HEK293 (cell line): ENCODE measurements at regions not wholly inside any gene's neighbourhood (a gene's known extent, or its start where the extent isn't known, plus 50 kb on each side); places are given as distances from the start of the nearest gene placed in this dataset.

ENCODE experiments used
- CTCF ChIA-PET: fragments of 350-600 bp; formaldehyde crosslinking; extraction: SDS; loops from one replicate; lab custom pipeline; 2021; ENCODE audit warnings: antibody characterized with exemption; lab: Yijun Ruan, JAX
- POLR2A ChIA-PET: fragments of 300-600 bp; formaldehyde crosslinking; extraction: SDS; loops from one replicate; lab custom pipeline; 2020; ENCODE audit warnings: antibody characterized with exemption, inconsistent platforms; lab: Yijun Ruan, JAX
- H3K27ac ChIP-seq: fragments of 200-500 bp; sonication (Bioruptor generic); 2 replicates; pipeline ENCODE4 v1.5.1; 2014; ENCODE audit warnings: low read depth, low read length, control low read depth, inconsistent platforms; ENCODE audit errors: extremely low read depth
- H3K36me3 ChIP-seq, 2 experiments: fragments of 200-500 bp in 1 of 2; sonication (Bioruptor generic) in 1 of 2; 1 replicate in 1 of 2; 2 replicates in 1 of 2; pipeline ENCODE4 v1.5.1; 2014 to 2017; ENCODE audit warnings: inconsistent platforms in 2 of 2, low read length in 2 of 2; ENCODE audit not compliant: control insufficient read depth in 2 of 2, insufficient read depth in 1 of 2
- H3K4me1 ChIP-seq: fragments of 200-500 bp; sonication (Bioruptor generic); 2 replicates; pipeline ENCODE4 v1.5.1; 2014; ENCODE audit warnings: mild to moderate bottlenecking, low read length, inconsistent platforms; ENCODE audit not compliant: control insufficient read depth, insufficient read depth
- H3K4me3 ChIP-seq: 2 replicates; pipeline ENCODE4 v1.5.1; 2011; ENCODE audit warnings: low read depth, mild to moderate bottlenecking, control low read depth, low read length, moderate library complexity
- H3K9me3 ChIP-seq: fragments of 200-500 bp; sonication (Bioruptor generic); 2 replicates; pipeline ENCODE4 v1.5.1; 2014; ENCODE audit warnings: low read depth, low read length, inconsistent platforms; ENCODE audit not compliant: control insufficient read depth, insufficient read depth
- FEZF1 ChIP-seq: fragments of 450-650 bp; formaldehyde crosslinking; IDR thresholded peaks from 2 replicates; pipeline ENCODE4 v1.5.1; 2016; ENCODE audit warnings: missing biosample characterization, missing genetic modification characterization
- GLIS2 ChIP-seq: fragments of 450-650 bp; formaldehyde crosslinking; IDR thresholded peaks from 2 replicates; pipeline ENCODE4 v1.5.1; 2016; ENCODE audit warnings: missing biosample characterization, missing genetic modification characterization
- KLF8 ChIP-seq: fragments of 450-650 bp; formaldehyde crosslinking; IDR thresholded peaks from 2 replicates; pipeline ENCODE4 v1.5.1; 2016; ENCODE audit warnings: missing biosample characterization, missing genetic modification characterization
- YY2 ChIP-seq: fragments of 450-650 bp; formaldehyde crosslinking; IDR thresholded peaks from 2 replicates; pipeline ENCODE4 v1.5.1; 2016; ENCODE audit warnings: missing biosample characterization, missing genetic modification characterization
- ZBTB17 ChIP-seq: fragments of 450-650 bp; formaldehyde crosslinking; IDR thresholded peaks from 2 replicates; pipeline ENCODE4 v1.5.1; 2016; ENCODE audit warnings: missing biosample characterization, missing genetic modification characterization
- ZBTB26 ChIP-seq: fragments of 450-650 bp; formaldehyde crosslinking; optimal IDR thresholded peaks from 2 replicates; pipeline ENCODE3; 2016; ENCODE audit warnings: missing biosample characterization, mild to moderate bottlenecking, missing genetic modification characterization
- ZNF2 ChIP-seq: fragments of 450-650 bp; formaldehyde crosslinking; IDR thresholded peaks from 2 replicates; pipeline ENCODE4 v1.5.1; 2016; ENCODE audit warnings: missing biosample characterization, missing genetic modification characterization
- ZNF26 ChIP-seq: fragments of 450-650 bp; formaldehyde crosslinking; IDR thresholded peaks from 2 replicates; pipeline ENCODE4 v1.5.1; 2016; ENCODE audit warnings: missing biosample characterization, missing genetic modification characterization
- ZNF335 ChIP-seq: fragments of 450-650 bp; formaldehyde crosslinking; conservative IDR thresholded peaks from 2 replicates; pipeline ENCODE4 v1.5.1; 2016; ENCODE audit warnings: missing biosample characterization, missing genetic modification characterization
- ZNF350 ChIP-seq: fragments of 450-650 bp; formaldehyde crosslinking; IDR thresholded peaks from 2 replicates; pipeline ENCODE4 v1.5.0; 2017; ENCODE audit warnings: missing biosample characterization, mild to moderate bottlenecking, missing genetic modification characterization
- ZNF426 ChIP-seq: fragments of 450-650 bp; formaldehyde crosslinking; IDR thresholded peaks from 2 replicates; pipeline ENCODE4 v1.5.1; 2017; ENCODE audit warnings: missing biosample characterization, missing genetic modification characterization, mild to moderate bottlenecking, inconsistent platforms, moderate library complexity
- ZNF488 ChIP-seq: fragments of 450-650 bp; formaldehyde crosslinking; IDR thresholded peaks from 2 replicates; pipeline ENCODE4 v1.5.1; 2016; ENCODE audit warnings: missing biosample characterization, missing genetic modification characterization
- ZNF548 ChIP-seq: fragments of 450-650 bp; formaldehyde crosslinking; IDR thresholded peaks from 2 replicates; pipeline ENCODE4 v1.5.1; 2016; ENCODE audit warnings: missing biosample characterization, missing genetic modification characterization
- ZNF600 ChIP-seq: fragments of 450-650 bp; formaldehyde crosslinking; IDR thresholded peaks from 2 replicates; pipeline ENCODE4 v1.5.1; 2016; ENCODE audit warnings: missing biosample characterization, missing genetic modification characterization
- ZXDB ChIP-seq: fragments of 450-650 bp; formaldehyde crosslinking; IDR thresholded peaks from 2 replicates; pipeline ENCODE4 v1.5.1; 2016; ENCODE audit warnings: missing biosample characterization, missing genetic modification characterization
- TF ChIP-seq, protein P1 (sequence below): fragments of 450-650 bp; formaldehyde crosslinking; IDR thresholded peaks from 2 replicates; pipeline ENCODE4 v1.5.1; 2016; ENCODE audit warnings: missing biosample characterization, missing genetic modification characterization
- TF ChIP-seq, protein P2 (sequence below): fragments of 450-650 bp; formaldehyde crosslinking; IDR thresholded peaks from 2 replicates; pipeline ENCODE4 v1.5.1; 2017; ENCODE audit warnings: missing biosample characterization, missing genetic modification characterization
- TF ChIP-seq, protein P3 (sequence below): fragments of 450-650 bp; formaldehyde crosslinking; IDR thresholded peaks from 2 replicates; pipeline ENCODE4 v1.5.1; 2017; ENCODE audit warnings: missing biosample characterization, missing genetic modification characterization

GRCh38 chr16:86221085-86221484 lies 289.2 kb upstream of the FOXF1 start:
- ChIA-PET CTCF (interaction anchor here (0.6 kb wide), 1 partner anchor 1667 kb away, joined by 3 read pairs; no protein-coding TSS in a partner anchor), POLR2A (no interaction called here)
- no peak overlapping the region for H3K4me3 ChIP-seq

GRCh38 chr16:86222547-86222946 lies 287.8 kb upstream of the FOXF1 start:
- H3K9me3 ChIP-seq: no peaks in the 10 kb centered on the region
- TF ChIP-seq ZNF350 (tag by site-specific recombination) (no peak), ZBTB26 (no peak), YY2 (no peak), ZNF335 (tag by site-specific recombination) (no peak), ZNF488 (tag by site-specific recombination) (no peak), ZNF426 (tag by site-specific recombination) (no peak), FEZF1 (no peak), ZNF600 (tag by site-specific recombination) (no peak), ZNF26 (tag by site-specific recombination) (no peak), ZXDB (tag by site-specific recombination) (no peak)
- TF ChIP-seq, protein P1, sequence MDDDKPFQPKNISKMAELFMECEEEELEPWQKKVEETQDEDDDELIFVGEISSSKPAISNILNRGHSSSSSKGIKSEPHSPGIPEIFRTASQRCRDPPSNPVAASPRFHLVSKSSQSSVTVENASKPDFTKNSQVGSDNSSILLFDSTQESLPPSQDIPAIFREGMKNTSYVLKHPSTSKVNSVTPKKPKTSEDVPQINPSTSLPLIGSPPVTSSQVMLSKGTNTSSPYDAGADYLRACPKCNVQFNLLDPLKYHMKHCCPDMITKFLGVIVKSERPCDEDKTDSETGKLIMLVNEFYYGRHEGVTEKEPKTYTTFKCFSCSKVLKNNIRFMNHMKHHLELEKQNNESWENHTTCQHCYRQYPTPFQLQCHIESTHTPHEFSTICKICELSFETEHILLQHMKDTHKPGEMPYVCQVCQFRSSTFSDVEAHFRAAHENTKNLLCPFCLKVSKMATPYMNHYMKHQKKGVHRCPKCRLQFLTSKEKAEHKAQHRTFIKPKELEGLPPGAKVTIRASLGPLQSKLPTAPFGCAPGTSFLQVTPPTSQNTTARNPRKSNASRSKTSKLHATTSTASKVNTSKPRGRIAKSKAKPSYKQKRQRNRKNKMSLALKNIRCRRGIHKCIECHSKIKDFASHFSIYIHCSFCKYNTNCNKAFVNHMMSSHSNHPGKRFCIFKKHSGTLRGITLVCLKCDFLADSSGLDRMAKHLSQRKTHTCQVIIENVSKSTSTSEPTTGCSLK (tag by site-specific recombination): no peak
- no peaks in the 10 kb centered on the region for H3K4me1 ChIP-seq
- POLR2A ChIA-PET: no interaction called here
- H3K4me3 ChIP-seq: no peak overlapping the region
- CTCF ChIA-PET: interaction anchor here (0.7 kb wide), 1 partner anchor 29 kb away, joined by 4 read pairs; no protein-coding TSS in a partner anchor
- no peak overlapping the region for H3K27ac ChIP-seq
- no peaks in the 10 kb centered on the region for H3K36me3 ChIP-seq

More at GRCh38 chr16:86221085-86221484, 289.2 kb upstream of the FOXF1 start:
- H3K27ac ChIP-seq: no peak overlapping the region
- H3K36me3 ChIP-seq: no peaks in the 10 kb centered on the region
- H3K4me1 ChIP-seq: no peaks in the 10 kb centered on the region
- H3K9me3 ChIP-seq: no peaks in the 10 kb centered on the region
- TF ChIP-seq ZNF2 (tag by site-specific recombination): no peak
- TF ChIP-seq KLF8 (tag by site-specific recombination): no peak
- TF ChIP-seq, protein P2, sequence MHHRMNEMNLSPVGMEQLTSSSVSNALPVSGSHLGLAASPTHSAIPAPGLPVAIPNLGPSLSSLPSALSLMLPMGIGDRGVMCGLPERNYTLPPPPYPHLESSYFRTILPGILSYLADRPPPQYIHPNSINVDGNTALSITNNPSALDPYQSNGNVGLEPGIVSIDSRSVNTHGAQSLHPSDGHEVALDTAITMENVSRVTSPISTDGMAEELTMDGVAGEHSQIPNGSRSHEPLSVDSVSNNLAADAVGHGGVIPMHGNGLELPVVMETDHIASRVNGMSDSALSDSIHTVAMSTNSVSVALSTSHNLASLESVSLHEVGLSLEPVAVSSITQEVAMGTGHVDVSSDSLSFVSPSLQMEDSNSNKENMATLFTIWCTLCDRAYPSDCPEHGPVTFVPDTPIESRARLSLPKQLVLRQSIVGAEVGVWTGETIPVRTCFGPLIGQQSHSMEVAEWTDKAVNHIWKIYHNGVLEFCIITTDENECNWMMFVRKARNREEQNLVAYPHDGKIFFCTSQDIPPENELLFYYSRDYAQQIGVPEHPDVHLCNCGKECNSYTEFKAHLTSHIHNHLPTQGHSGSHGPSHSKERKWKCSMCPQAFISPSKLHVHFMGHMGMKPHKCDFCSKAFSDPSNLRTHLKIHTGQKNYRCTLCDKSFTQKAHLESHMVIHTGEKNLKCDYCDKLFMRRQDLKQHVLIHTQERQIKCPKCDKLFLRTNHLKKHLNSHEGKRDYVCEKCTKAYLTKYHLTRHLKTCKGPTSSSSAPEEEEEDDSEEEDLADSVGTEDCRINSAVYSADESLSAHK (tag by site-specific recombination): no peak
- TF ChIP-seq GLIS2 (tag by site-specific recombination): no peak
- TF ChIP-seq ZBTB17: no peak
- no peak for TF ChIP-seq ZNF548 (tag by site-specific recombination)
- TF ChIP-seq, protein P3, sequence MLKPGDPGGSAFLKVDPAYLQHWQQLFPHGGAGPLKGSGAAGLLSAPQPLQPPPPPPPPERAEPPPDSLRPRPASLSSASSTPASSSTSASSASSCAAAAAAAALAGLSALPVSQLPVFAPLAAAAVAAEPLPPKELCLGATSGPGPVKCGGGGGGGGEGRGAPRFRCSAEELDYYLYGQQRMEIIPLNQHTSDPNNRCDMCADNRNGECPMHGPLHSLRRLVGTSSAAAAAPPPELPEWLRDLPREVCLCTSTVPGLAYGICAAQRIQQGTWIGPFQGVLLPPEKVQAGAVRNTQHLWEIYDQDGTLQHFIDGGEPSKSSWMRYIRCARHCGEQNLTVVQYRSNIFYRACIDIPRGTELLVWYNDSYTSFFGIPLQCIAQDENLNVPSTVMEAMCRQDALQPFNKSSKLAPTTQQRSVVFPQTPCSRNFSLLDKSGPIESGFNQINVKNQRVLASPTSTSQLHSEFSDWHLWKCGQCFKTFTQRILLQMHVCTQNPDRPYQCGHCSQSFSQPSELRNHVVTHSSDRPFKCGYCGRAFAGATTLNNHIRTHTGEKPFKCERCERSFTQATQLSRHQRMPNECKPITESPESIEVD (tag by site-specific recombination): no peak
